Mesothelial cell of epicardium (in vitro differentiated cells): ENCODE measurements at regions not wholly inside any gene's neighbourhood (a gene's known extent, or its start where the extent isn't known, plus 50 kb on each side); places are given as distances from the start of the nearest gene placed in this dataset.

ENCODE experiments used
- DNase-seq, 2 experiments: peaks; one replicate each; pipeline ENCODE4 v3.0.0; 2021; ENCODE audit warnings: low spot score in 2 of 2; ENCODE audit not compliant: unreplicated experiment in 2 of 2
- H3K27ac Mint-ChIP-seq: 2 replicates; pipeline ENCODE4 v1.8.0; 2021; ENCODE audit warnings: mixed read lengths
- H3K27me3 Mint-ChIP-seq: 2 replicates; pipeline ENCODE4 v1.8.0; 2021; ENCODE audit warnings: low read depth, mixed read lengths
- H3K36me3 Mint-ChIP-seq: 2 replicates; pipeline ENCODE4 v1.8.0; 2021; ENCODE audit warnings: mixed read lengths
- H3K4me1 Mint-ChIP-seq: 2 replicates; pipeline ENCODE4 v1.8.0; 2021; ENCODE audit warnings: mixed read lengths
- H3K4me3 Mint-ChIP-seq: 2 replicates; pipeline ENCODE4 v1.8.0; 2021; ENCODE audit warnings: mild to moderate bottlenecking, moderate library complexity, mixed read lengths
- H3K9me3 Mint-ChIP-seq: 2 replicates; pipeline ENCODE4 v1.8.0; 2021; ENCODE audit warnings: mixed read lengths
- CTCF ChIP-seq: fragments of 200-600 bp; sonication (generic); IDR thresholded peaks from one replicate; pipeline ENCODE4 v1.5.0; 2021; ENCODE audit warnings: antibody characterized with exemption; ENCODE audit not compliant: unreplicated experiment

- Mint-ChIP-seq H3K27me3 (no peaks in the 10 kb centered on the region), H3K4me1 (peaks cover 12% of the 10 kb centered on the region), H3K4me3 (no peak overlapping the region), H3K36me3 (no peaks in the 10 kb centered on the region), H3K9me3 (no peaks in the 10 kb centered on the region), H3K27ac (no peak overlapping the region)
- no peak for TF ChIP-seq CTCF
- DNase-seq, result no peak
Observed at GRCh38 chr18:41373612-41374011, 581.4 kb upstream of the PIK3C3 start.

- H3K9me3 Mint-ChIP-seq, result no peaks in the 10 kb centered on the region
- H3K4me1 Mint-ChIP-seq, result peaks cover 4% of the 10 kb centered on the region
- H3K27ac Mint-ChIP-seq, result no peak overlapping the region
- no peaks in the 10 kb centered on the region for H3K27me3 Mint-ChIP-seq
- H3K36me3 Mint-ChIP-seq, result no peaks in the 10 kb centered on the region
- TF ChIP-seq CTCF, result no peak
- no peak overlapping the region for H3K4me3 Mint-ChIP-seq
- no peak for DNase-seq
Observed at GRCh38 chr18:41372046-41372665, 582.9 kb upstream of the PIK3C3 start.

GRCh38 chr18:41371156-41372045, 583.6 kb upstream of the PIK3C3 start:
- Mint-ChIP-seq H3K4me3 (no peak overlapping the region), H3K9me3 (no peaks in the 10 kb centered on the region), H3K36me3 (no peaks in the 10 kb centered on the region), H3K4me1 (peaks cover 4% of the 10 kb centered on the region), H3K27me3 (no peaks in the 10 kb centered on the region), H3K27ac (no peak overlapping the region)
- TF ChIP-seq CTCF, result no peak
- no peak for DNase-seq

- no peak for TF ChIP-seq CTCF
- Mint-ChIP-seq H3K9me3 (no peaks in the 10 kb centered on the region), H3K4me3 (no peak overlapping the region), H3K27me3 (no peaks in the 10 kb centered on the region), H3K36me3 (no peaks in the 10 kb centered on the region), H3K27ac (no peak overlapping the region), H3K4me1 (peaks cover 4% of the 10 kb centered on the region)
- DNase-seq, result no peak
Observed at GRCh38 chr18:41370740-41371139, 584.3 kb upstream of the PIK3C3 start.

GRCh38 chr18:41357708-41358107, 597.3 kb upstream of the PIK3C3 start:
- no peaks in the 10 kb centered on the region for H3K27me3 Mint-ChIP-seq
- peaks cover 14% of the 10 kb centered on the region for H3K9me3 Mint-ChIP-seq
- peaks cover 8% of the 10 kb centered on the region for H3K36me3 Mint-ChIP-seq
- H3K4me3 Mint-ChIP-seq, result no peak overlapping the region
- H3K27ac Mint-ChIP-seq, result no peak overlapping the region
- H3K4me1 Mint-ChIP-seq, result no peaks in the 10 kb centered on the region
- TF ChIP-seq CTCF, result no peak
- no peak for DNase-seq
